ENCODE measurements at regions not wholly inside any gene's neighbourhood (a gene's known extent, or its start where the extent isn't known, plus 50 kb on each side); places are given as distances from the start of the nearest gene placed in this dataset.

GRCh38 chr16:65876056-65876408, 490.5 kb upstream of the CDH5 start:
- no peak for DNase-seq

- no peak for DNase-seq
These were observed 491.0 kb upstream of the CDH5 start for GRCh38 chr16:65875381-65876055.

DNA sequence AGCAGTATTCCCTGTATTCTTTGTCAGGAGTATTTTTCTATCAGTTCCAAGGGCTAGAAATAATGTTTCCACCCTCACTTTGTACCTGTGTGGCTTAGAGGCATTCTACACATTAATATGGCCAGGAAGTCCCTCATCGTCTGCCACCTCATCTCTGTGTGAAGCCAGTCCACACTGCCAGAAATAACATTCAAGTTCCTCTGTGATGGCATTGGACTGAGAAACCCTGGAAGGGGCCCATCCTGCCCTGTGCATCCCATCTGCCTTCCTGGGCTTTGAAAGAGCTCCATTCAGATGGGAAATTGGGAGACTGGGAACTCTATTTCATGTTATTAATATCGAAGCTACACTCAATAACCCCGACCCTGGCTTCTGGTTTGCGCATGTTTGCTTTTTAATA, 497.2 kb upstream of the CDH5 start:
- no peak for DNase-seq

- DNase-seq: no peak
These were observed 499.1 kb upstream of the CDH5 start for GRCh38 chr16:65867276-65867960.

GRCh38 chr16:65863236-65863635, 503.3 kb upstream of the CDH5 start:
- DNase-seq: no peak

DNA sequence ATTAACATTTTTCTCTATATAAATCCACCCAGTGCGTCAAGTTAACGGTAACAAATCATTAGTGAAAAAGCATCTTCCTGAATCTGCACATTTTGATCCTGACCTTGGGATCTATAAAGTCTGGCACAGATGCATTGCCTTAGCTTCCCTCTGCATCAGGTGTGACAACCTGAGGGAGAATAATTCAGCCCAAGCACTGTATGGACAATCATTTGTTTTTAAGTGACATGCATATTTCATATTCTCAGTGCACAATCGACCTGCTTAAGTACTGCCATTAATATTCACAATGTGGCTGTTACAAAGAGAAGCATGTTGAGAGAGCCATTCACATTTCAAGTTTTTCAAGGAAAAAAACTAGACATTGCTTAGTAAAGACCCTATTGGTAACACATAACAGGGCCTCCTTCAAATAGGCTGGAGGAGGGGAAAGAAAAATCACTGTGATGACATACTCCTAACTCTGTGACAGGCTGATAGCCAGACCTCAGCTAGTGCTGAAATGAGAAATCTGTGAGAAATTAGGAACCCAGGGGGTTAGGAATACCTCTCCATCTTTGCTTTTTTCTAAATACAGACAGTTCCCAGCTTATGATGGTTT, 505.3 kb upstream of the CDH5 start:
- DNase-seq: no peak

GRCh38 chr16:65855171-65856145, 511.0 kb upstream of the CDH5 start:
- DNase-seq: no peak

- no peak for DNase-seq
These were observed 520.3 kb upstream of the CDH5 start for GRCh38 chr16:65846210-65846602.

DNA sequence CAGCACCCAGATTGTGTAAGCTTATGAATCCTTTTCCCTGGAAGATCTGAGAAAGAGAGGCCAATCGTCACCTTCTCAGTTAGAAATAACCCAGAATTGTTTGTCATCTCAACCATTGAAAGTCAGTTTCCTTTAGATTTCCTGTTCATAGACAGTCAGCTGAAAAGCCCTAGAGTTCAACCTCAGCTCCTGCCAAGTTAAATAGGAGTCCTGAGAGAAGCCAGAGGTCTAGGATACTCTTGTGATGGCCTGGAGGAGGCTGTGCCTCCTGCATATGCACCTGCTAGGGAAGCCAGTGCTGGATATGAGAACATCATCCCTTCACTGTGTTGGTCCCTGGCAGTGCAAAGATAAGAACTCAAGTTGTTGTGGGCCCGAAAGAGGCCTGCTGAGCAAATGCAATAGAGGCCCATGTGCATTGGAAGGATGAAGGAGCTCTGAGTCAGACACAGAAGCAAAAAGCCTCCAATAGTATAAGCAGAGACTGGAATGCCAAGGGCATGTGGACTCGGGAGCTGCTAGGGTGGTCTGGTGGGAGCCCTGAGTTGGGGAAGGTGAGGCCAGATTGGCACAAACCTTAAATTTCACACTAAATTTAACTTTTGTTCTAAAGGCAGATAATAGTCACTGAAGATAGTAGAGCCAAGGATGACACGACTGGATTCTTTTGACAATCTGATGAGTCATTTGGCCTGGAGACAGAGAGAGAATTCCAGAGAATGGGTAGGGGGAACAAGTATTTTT, 520.9 kb upstream of the CDH5 start:
- DNase-seq: no peak

GRCh38 chr16:65843941-65844340, 522.5 kb upstream of the CDH5 start:
- DNase-seq: no peak

- DNase-seq: no peak
These were observed 524.4 kb upstream of the CDH5 start for GRCh38 chr16:65842067-65842466.

GRCh38 chr16:65838001-65838400, 528.5 kb upstream of the CDH5 start:
- no peak for DNase-seq

DNA sequence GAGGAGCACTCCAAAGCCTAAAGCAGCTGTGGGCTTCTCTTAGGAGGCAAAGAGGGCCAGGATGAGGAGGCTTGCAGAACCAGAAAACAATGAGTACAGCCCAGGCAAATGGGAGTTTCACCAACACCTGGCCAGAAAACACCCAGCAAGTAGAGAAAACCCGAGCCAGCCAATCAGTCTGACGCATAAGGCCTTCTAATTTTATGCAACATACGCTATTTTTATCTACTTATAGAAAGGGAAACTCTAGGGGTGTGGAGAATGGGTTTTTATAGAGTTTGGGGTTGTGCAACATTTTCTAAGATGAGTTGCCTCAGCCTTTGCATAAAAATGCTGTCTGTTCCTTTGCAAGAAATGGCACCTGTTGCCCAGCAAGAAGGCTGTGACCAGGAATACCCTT, 529.0 kb upstream of the CDH5 start:
- no peak for DNase-seq

- DNase-seq: no peak
These were observed 531.8 kb upstream of the CDH5 start for GRCh38 chr16:65834688-65835087.

DNA sequence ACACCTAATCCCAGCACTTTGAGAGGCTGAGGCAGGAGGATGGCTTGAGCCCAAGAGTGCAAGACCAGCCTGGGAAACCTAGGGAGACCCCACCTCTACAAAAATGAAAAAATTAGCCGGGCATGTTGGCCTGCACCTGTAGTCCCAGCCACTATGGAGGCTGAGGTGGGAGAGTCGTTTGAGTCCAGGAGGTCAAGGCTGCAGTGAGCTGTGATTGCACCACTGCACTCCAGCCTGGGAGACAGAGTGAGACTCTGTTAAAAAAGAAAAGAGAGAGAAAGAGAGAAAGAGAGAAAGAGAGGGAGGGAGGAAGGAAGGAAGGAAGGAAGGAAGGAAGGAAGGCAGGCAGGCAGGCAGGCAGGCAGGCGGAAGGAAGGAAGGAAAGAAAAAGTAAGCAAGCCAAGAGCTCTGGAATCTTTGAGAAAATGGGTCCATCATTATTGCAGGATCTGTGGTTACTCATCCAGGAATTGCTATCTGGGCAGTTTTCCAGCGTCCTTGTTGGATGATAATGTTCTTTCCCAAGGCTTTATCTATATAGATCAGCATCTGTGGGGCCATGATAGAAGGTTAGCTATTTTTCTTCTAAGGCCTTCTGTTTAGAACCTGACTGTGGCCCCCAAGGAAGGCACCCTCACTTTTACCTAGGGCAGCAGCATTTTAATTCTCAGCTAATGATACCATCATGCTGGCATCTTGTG, 533.2 kb upstream of the CDH5 start:
- no peak for DNase-seq

DNA sequence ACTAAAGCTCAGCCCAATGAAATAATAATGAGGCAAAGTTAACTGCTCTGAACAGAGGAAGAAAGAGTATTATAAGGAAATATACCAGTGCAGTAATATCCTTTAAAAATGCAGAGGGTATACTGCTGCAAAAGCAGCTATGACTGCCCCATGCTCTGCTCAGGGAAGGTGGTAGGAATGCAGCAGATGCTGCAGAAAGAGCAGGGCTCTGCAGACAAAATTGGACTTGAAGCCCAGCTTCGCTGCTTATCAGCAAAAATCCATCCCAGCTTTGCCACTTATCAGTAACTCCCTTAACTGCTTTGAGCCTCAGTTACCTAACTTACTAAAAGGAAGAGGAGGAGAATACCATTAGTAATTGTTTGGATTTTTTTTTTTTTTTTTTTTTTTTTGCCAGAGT, 533.8 kb upstream of the CDH5 start:
- DNase-seq: no peak

DNA sequence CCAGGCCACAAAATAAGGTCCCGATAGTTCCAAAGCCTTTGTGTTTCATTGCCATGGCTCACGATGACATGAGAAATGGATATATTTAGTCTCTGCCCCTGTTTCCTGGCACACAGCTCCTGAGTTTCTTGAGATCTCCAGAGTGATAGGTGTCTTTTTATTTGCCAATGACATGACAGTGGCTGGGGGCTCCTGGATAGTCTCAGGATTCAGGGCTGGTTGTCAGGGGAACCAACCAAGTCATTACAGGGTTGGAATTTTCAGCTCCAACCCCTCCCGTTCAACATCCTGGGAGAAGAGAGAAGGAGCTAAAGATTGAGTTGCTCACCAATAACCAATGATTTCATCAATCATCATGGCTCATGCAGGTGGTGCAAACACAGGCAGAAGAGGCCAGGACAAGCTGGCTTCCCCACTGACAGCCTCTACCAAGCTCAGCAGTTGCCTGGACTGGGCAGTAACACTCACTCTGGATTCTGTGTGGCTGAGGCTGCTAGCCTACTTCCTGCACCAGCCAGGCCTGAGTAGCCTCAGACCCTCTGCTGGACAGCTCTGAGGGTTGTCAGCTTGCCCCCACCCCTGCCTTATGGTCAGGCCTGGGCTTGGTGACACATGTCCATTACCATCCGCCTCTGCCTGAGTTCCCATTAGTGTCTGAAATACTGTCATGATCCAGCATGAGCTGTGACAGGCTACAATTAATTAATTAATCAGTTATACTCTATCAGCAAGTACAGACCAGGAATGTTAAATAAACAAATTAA, 534.4 kb upstream of the CDH5 start:
- no peak for DNase-seq

DNA sequence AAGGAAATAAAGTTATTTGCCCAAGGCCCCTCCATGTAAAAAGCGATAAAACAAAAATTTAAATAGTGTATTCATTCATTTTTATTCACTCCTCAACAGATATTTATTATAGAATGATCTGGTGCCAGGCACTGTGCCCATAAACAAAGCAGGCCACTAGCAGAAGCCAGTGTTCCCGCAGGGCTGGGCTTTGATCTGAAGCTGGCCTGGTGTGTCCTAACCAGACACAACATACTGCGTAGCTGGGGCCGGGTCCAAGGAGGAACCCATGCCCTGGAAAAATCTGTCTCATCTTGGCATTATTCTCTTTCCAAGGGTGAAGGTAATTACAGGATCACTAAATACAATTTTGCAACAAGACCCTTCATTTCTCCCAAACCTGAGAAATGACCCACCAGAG, 537.4 kb upstream of the CDH5 start:
- no peak for DNase-seq

- no peak for DNase-seq
These were observed 538.2 kb upstream of the CDH5 start for GRCh38 chr16:65828296-65828695.

GRCh38 chr16:65827231-65827630, 539.3 kb upstream of the CDH5 start:
- no peak for DNase-seq

- DNase-seq: no peak
These were observed 541.2 kb upstream of the CDH5 start for GRCh38 chr16:65825191-65825856.
